Neural cell (in vitro differentiated cells): ENCODE measurements at regions not wholly inside any gene's neighbourhood (a gene's known extent, or its start where the extent isn't known, plus 50 kb on each side); places are given as distances from the start of the nearest gene placed in this dataset.

Experiments used
- H2AFZ ChIP-seq: fragments of 200-600, 300-800 bp; sonication (generic), shearing (Covaris generic); 2 replicates; pipeline ENCODE4 v1.6.0; 2014; ENCODE audit warnings: low read depth, mild to moderate bottlenecking, antibody characterized with exemption, low read length, moderate library complexity
- H3F3A ChIP-seq: fragments of 200-600 bp; shearing (Covaris generic); 2 replicates; pipeline ENCODE4 v1.6.1; 2016; ENCODE audit warnings: mild to moderate bottlenecking, moderate library complexity, mixed read lengths, antibody characterized with exemption, low read length; ENCODE audit not compliant: insufficient read depth, poor library complexity, severe bottlenecking
- H3K27ac ChIP-seq: fragments of 200-600, 300-800 bp; sonication (generic), shearing (Covaris generic); 2 replicates; pipeline ENCODE4 v1.5.1; 2014; ENCODE audit warnings: mild to moderate bottlenecking, low read length, moderate library complexity
- H3K27me3 ChIP-seq: fragments of 300-800, 200-600 bp; sonication (generic), shearing (Covaris generic); 2 replicates; pipeline ENCODE4 v1.6.0; 2014; ENCODE audit warnings: mild to moderate bottlenecking, low read depth, low read length, moderate library complexity; ENCODE audit not compliant: insufficient read depth
- H3K36me3 ChIP-seq: fragments of 300-800, 200-600 bp; sonication (generic), shearing (Covaris generic); 2 replicates; pipeline ENCODE4 v1.5.1; 2014; ENCODE audit warnings: mild to moderate bottlenecking, antibody characterized with exemption, low read length, moderate library complexity; ENCODE audit not compliant: insufficient read depth
- H3K4me2 ChIP-seq: fragments of 300-800, 200-600 bp; sonication (generic), shearing (Covaris generic); 2 replicates; pipeline ENCODE4 v1.6.0; 2014; ENCODE audit warnings: mild to moderate bottlenecking, low read length
- H3K4me3 ChIP-seq: fragments of 300-800, 200-600 bp; sonication (generic), shearing (Covaris generic); 2 replicates; pipeline ENCODE4 v1.5.1; 2014; ENCODE audit warnings: mild to moderate bottlenecking, low read length, moderate library complexity
- H3K79me2 ChIP-seq: fragments of 200-600 bp; shearing (Covaris generic); replicated peaks from 2 replicates; pipeline ENCODE4 v1.6.0; 2014; ENCODE audit warnings: mild to moderate bottlenecking, low read length, moderate library complexity; ENCODE audit not compliant: insufficient read depth
- H3K9ac ChIP-seq: fragments of 300-800, 200-600 bp; sonication (generic), shearing (Covaris generic); 2 replicates; pipeline ENCODE4 v1.6.1; 2016; ENCODE audit warnings: mild to moderate bottlenecking, low read length, mixed read lengths
- H3K9me2 ChIP-seq: fragments of 200-600 bp; shearing (Covaris generic); 2 replicates; pipeline ENCODE4 v1.6.1; 2016; ENCODE audit warnings: mild to moderate bottlenecking, low read length, mixed read lengths; ENCODE audit not compliant: insufficient read depth
- H3K9me3 ChIP-seq: fragments of 200-600, 300-800 bp; sonication (generic), shearing (Covaris generic); 2 replicates; pipeline ENCODE4 v1.6.1; 2016; ENCODE audit warnings: mild to moderate bottlenecking, mixed run types, low read length, moderate library complexity, mixed read lengths
- H4K20me1 ChIP-seq: fragments of 200-600 bp; shearing (Covaris generic); 2 replicates; pipeline ENCODE4 v1.6.1; 2016; ENCODE audit warnings: mild to moderate bottlenecking, mixed run types; ENCODE audit not compliant: insufficient read depth
- EP300 ChIP-seq: fragments of 450-650 bp; conservative IDR thresholded peaks from 2 replicates; pipeline ENCODE4 v1.6.1; 2014; ENCODE audit warnings: antibody characterized with exemption, mild to moderate bottlenecking, moderate library complexity; ENCODE audit not compliant: poor library complexity, severe bottlenecking
- EZH2 ChIP-seq: fragments of 200-600, 300-800 bp; shearing (Covaris generic), sonication (generic); IDR thresholded peaks from 2 replicates; pipeline ENCODE4 v1.6.1; 2014; ENCODE audit warnings: antibody characterized with exemption, low read length, borderline replicate concordance, mild to moderate bottlenecking; ENCODE audit not compliant: insufficient read depth, poor library complexity, severe bottlenecking
- MXI1 ChIP-seq: fragments of 450-650 bp; conservative IDR thresholded peaks from 2 replicates; pipeline ENCODE4 v1.6.1; 2014; ENCODE audit warnings: antibody characterized with exemption, mild to moderate bottlenecking; ENCODE audit not compliant: poor library complexity, severe bottlenecking
- POLR2AphosphoS5 ChIP-seq: IDR thresholded peaks from 2 replicates; pipeline ENCODE4 v1.6.1; 2012
- RAD21 ChIP-seq: fragments of 450-650 bp; conservative IDR thresholded peaks from 2 replicates; pipeline ENCODE4 v1.6.1; 2014; ENCODE audit warnings: antibody characterized with exemption, mild to moderate bottlenecking, moderate library complexity
- SMC3 ChIP-seq: fragments of 450-650 bp; conservative IDR thresholded peaks from 2 replicates; pipeline ENCODE4 v1.6.1; 2014; ENCODE audit warnings: antibody characterized with exemption, mild to moderate bottlenecking, moderate library complexity; ENCODE audit not compliant: poor library complexity
- TAF1 ChIP-seq: IDR thresholded peaks from 2 replicates; pipeline ENCODE4 v1.6.1; 2012; ENCODE audit warnings: low read depth
- TF ChIP-seq, protein P1 (sequence below): fragments of 450-650 bp; IDR thresholded peaks from 2 replicates; pipeline ENCODE4 v1.5.1; 2014; ENCODE audit warnings: antibody characterized with exemption, mild to moderate bottlenecking, moderate library complexity; ENCODE audit not compliant: poor library complexity, severe bottlenecking
- TF ChIP-seq, protein P2 (sequence below): IDR thresholded peaks from 2 replicates; pipeline ENCODE4 v1.6.1; 2012; ENCODE audit warnings: borderline replicate concordance

GRCh38 chr5:135190416-135191083 lies 156.5 kb upstream of the PITX1 start:
- Histone ChIP-seq H3F3A (no peaks in the 10 kb centered on the region), H3K4me2 (no peak overlapping the region), H3K27me3 (peaks cover 39% of the 10 kb centered on the region), H3K79me2 (no peaks in the 10 kb centered on the region), H3K9me3 (no peaks in the 10 kb centered on the region), H3K36me3 (no peaks in the 10 kb centered on the region), H4K20me1 (no peaks in the 10 kb centered on the region), H3K9me2 (no peaks in the 10 kb centered on the region), H3K4me3 (peak overlapping the region; percentile 63), H3K27ac (no peak overlapping the region), H2AFZ (no peak overlapping the region), H3K9ac (no peak overlapping the region)
- TF ChIP-seq RAD21 (no peak), EP300 (no peak), SMC3 (no peak), POLR2AphosphoS5 (no peak), MXI1 (no peak), EZH2 (no peak), TAF1 (no peak)
- TF ChIP-seq, protein P1, sequence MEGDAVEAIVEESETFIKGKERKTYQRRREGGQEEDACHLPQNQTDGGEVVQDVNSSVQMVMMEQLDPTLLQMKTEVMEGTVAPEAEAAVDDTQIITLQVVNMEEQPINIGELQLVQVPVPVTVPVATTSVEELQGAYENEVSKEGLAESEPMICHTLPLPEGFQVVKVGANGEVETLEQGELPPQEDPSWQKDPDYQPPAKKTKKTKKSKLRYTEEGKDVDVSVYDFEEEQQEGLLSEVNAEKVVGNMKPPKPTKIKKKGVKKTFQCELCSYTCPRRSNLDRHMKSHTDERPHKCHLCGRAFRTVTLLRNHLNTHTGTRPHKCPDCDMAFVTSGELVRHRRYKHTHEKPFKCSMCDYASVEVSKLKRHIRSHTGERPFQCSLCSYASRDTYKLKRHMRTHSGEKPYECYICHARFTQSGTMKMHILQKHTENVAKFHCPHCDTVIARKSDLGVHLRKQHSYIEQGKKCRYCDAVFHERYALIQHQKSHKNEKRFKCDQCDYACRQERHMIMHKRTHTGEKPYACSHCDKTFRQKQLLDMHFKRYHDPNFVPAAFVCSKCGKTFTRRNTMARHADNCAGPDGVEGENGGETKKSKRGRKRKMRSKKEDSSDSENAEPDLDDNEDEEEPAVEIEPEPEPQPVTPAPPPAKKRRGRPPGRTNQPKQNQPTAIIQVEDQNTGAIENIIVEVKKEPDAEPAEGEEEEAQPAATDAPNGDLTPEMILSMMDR: no peak
- TF ChIP-seq, protein P2, sequence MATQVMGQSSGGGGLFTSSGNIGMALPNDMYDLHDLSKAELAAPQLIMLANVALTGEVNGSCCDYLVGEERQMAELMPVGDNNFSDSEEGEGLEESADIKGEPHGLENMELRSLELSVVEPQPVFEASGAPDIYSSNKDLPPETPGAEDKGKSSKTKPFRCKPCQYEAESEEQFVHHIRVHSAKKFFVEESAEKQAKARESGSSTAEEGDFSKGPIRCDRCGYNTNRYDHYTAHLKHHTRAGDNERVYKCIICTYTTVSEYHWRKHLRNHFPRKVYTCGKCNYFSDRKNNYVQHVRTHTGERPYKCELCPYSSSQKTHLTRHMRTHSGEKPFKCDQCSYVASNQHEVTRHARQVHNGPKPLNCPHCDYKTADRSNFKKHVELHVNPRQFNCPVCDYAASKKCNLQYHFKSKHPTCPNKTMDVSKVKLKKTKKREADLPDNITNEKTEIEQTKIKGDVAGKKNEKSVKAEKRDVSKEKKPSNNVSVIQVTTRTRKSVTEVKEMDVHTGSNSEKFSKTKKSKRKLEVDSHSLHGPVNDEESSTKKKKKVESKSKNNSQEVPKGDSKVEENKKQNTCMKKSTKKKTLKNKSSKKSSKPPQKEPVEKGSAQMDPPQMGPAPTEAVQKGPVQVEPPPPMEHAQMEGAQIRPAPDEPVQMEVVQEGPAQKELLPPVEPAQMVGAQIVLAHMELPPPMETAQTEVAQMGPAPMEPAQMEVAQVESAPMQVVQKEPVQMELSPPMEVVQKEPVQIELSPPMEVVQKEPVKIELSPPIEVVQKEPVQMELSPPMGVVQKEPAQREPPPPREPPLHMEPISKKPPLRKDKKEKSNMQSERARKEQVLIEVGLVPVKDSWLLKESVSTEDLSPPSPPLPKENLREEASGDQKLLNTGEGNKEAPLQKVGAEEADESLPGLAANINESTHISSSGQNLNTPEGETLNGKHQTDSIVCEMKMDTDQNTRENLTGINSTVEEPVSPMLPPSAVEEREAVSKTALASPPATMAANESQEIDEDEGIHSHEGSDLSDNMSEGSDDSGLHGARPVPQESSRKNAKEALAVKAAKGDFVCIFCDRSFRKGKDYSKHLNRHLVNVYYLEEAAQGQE: no peak

GRCh38 chr5:135189024-135189423 lies 155.0 kb upstream of the PITX1 start:
- Histone ChIP-seq H4K20me1 (no peaks in the 10 kb centered on the region), H2AFZ (no peak overlapping the region), H3K9me2 (no peaks in the 10 kb centered on the region), H3K9ac (no peak overlapping the region), H3K27ac (no peak overlapping the region), H3K79me2 (no peaks in the 10 kb centered on the region), H3F3A (no peaks in the 10 kb centered on the region), H3K9me3 (no peaks in the 10 kb centered on the region), H3K27me3 (peaks cover 39% of the 10 kb centered on the region), H3K4me3 (no peak overlapping the region), H3K36me3 (no peaks in the 10 kb centered on the region), H3K4me2 (no peak overlapping the region)
- TF ChIP-seq MXI1: no peak
- no peak for TF ChIP-seq TAF1
- TF ChIP-seq, protein P2: no peak
- TF ChIP-seq SMC3: no peak
- no peak for TF ChIP-seq EZH2
- no peak for TF ChIP-seq RAD21
- TF ChIP-seq EP300: no peak
- TF ChIP-seq POLR2AphosphoS5: no peak
- TF ChIP-seq, protein P1: no peak
